Globus pallidus (tissue), 1 donor: ENCODE measurements at regions not wholly inside any gene's neighbourhood (a gene's known extent, or its start where the extent isn't known, plus 50 kb on each side); places are given as distances from the start of the nearest gene placed in this dataset.

ENCODE experiments used
- DNase-seq: peaks from one replicate; pipeline ENCODE4 v3.0.0-alpha.2; 2015; ENCODE audit warnings: low spot score

DNA sequence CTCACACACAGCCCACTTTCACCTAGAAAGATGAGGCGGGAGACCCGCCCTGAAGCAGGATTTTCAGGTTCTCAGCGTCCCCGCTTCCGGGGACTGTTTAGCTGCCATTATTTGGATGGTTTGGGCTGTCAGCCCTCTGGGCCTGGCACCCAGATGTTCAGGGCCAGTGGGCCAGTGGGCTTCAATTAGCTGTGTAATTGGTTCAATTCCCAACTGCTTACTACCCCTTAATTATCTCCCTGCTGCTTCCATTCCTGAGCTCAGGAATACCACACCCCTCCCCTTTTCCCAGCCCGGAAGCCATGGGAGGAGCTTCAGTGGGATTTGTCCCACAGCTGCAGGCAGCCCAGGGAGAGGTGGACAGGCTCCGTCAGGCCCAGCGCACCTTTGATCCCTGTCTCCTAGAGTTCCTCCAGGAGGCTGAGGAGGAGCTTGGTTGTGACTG is 114.1 kb upstream of the MYCN start:
- DNase-seq, result no peak

- DNase-seq, result no peak
Observed at GRCh38 chr2:15827001-15827400, 113.3 kb upstream of the MYCN start.

DNA sequence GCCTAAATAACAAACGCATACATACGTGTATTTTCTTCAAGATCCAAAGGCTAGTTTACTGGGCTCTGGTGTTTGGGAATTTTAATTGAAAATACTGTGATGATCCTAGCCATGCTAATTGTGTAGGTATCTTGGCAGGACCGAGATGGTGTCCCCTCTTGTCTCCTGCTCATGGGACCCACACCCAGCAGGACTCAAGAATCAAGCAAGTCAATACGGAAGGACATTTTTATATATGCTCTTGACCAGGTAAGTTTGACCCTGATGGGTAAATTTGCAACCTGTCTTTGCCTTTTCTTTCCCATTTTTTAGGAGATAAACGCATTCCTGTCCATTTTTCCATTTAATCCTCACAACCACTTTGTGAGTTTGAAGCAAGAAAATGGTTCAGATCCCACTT is 111.8 kb upstream of the MYCN start:
- DNase-seq, result no peak

DNA sequence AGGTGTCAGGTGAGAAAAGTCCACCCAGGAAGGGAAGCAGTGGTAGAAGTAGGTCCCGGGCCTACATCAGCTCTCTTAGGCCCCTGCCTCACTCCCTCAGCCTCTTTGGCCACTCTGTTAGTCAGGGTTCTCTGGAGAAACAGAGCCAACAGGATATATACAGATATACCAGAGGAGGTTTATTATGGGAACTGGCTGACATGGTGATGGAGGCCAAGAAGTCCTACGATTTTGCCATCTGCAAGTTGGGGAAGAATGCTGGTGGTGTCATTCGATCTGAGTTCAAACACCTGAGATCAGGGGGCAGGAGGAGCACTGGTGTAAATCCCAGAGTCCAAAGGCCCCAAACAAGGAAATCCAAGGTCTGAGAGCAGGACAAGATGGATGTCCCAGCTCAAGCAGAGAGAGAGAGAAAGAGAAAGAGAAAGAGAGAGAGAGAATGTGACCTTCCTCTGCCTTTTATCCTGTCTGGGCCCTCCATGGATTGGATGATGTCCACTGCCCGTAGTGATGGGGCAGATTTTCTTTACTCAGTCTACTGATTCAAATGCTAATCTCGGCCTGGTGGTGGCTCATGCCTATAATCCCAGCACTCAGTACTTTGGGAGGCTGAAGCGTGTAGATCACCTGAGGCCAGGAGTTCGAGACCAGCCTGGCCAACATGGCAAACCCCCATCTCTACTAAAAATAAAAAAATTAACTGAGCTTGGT is 111.1 kb upstream of the MYCN start:
- DNase-seq, result no peak

- DNase-seq, result no peak
Observed at GRCh38 chr2:15829985-15830384, 110.4 kb upstream of the MYCN start.

DNA sequence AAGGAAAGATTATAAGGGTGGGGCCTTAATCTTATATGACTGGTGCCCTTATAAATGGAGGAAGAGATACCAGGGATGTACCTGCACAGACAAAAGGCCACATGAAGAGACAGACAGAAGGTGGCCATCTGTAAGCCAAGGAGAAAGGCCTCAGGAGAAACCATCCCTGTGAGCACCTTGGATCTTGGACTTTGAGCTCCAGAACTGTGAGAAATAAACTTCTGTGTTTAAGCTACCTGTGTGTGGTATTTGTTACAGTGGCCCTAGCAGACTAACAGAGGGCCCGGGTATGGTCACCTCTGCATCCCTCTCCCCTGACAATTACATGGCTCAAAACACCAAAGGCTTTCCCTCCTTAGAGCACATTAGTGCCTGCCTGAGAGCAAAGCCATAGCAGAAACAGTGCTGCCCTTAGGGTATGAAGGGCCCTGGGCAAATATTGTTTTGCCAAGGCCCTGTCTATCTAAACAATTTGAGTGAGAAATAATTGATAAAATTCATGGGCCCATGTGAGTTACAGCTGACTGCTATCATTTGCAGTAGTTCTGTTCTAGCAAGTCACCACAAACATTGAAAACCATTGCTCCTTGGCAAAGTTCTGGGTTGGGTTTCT is 109.3 kb upstream of the MYCN start:
- DNase-seq, result no peak

- no peak for DNase-seq
Observed at GRCh38 chr2:15832030-15832709, 108.2 kb upstream of the MYCN start.

DNA sequence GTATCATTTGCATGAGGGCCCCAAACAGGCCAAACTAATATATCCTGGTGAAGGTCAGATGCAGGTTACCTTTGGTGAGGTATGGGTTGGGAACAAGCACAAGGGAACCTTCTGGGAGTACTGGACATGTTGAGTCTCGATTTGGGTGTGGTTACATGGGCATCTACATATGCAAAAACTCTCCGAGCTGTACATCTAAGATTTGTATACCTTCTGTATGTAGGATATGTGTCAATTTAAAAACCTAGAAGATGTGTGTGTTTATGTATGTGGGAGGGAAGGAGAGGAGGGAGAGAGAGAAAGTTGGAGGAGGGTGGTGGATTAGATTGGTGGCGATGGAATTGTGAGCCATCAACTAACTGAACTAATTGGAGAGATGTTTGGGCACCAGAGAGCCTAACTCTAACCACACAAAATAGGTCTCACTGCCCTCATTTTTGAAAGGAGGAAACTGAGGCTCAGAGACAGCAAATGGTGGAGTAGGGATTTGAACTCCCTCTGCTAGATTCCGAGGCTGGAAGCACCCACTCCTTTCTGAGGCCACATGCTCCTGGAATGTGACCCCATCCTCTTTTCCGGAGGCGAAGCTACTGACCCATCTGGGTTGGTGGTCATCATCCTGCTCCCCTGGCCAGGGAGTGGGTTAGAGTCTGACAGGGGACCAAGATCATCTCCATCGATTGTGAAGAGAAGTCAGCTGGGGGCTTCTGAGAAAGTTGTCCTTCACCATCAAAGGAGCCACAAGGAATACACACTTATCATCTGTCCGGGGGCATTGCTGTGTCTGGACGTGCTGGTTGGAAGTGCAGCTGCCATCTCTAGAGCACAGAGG is 107.3 kb upstream of the MYCN start:
- no peak for DNase-seq

GRCh38 chr2:15833731-15834130 is 106.6 kb upstream of the MYCN start:
- no peak for DNase-seq

DNA sequence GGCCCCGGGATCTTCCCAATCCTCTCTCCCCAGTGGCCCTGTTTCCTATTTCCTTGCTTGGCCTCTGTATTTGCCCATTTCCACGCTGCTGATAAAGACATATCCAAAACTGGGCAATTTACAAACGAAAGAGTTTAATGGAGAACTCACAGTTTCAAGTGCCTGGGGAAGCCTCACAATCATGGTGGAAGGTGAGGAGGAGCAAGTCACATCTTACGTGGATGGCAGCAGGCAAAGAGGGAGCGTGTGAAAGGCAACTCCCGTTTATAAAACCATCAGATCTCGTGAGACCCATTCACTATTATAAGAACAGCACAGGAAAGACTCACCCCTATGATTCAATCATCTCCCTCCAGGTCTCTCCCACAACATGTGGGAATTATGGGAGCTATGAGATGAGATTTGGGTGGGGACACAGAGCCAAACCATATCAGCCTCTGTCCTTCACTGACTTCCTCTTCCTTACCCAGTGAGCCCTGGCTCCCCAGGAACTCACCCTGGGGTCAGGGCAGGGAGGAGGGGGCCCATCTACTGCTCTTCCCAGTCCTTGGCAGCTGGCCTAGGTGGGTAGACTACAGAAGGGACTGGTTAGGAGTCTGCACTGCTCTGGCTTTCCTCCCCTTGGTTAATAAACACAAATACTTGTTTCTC is 105.8 kb upstream of the MYCN start:
- DNase-seq, result no peak

GRCh38 chr2:15835991-15836688 is 104.2 kb upstream of the MYCN start:
- DNase-seq, result no peak

DNA sequence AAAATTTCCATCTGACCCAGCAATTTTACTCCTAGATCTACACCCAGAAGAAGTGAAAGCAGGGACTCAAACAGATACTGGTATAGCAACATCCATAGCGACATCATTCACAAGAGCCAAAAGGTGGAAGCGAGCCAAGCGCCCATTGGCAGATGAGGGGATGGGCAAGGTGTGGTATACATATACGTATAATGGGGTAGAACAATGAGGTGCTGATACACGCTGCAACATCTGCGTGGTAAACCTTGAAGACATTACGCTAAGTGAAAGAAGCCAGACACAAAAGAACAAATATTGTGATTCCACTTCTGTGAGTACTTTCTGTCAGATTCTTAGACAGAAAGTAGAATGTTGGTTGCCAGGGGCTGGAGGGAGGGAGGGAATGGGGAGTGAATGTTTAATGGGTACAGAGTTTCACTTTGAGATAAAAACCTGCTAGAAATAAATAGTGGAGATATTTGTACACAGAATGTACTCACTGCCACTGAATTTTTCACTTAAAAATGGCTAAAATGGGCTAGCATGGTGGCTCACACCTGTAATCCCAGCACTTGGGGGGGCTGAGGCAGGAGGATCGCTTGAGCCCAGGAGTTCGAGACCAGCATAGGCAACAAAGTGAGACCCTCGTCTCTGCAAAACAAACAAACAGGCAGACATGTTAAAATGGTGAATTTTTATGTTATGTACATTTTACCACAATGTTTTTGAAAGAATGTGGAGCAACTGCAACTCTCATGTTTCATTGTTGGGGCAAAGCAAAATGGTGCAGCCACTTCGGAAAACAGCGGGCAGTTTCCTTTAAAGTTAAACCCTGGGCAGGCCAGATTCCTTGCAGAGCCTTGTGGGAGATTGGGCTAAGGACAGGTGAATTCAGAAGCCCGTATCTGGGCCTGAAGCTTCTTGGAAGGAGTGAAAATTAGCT is 103.4 kb upstream of the MYCN start:
- DNase-seq, result no peak

GRCh38 chr2:15838481-15839090 is 101.8 kb upstream of the MYCN start:
- no peak for DNase-seq

- DNase-seq, result no peak
Observed at GRCh38 chr2:15839426-15840124, 100.8 kb upstream of the MYCN start.

DNA sequence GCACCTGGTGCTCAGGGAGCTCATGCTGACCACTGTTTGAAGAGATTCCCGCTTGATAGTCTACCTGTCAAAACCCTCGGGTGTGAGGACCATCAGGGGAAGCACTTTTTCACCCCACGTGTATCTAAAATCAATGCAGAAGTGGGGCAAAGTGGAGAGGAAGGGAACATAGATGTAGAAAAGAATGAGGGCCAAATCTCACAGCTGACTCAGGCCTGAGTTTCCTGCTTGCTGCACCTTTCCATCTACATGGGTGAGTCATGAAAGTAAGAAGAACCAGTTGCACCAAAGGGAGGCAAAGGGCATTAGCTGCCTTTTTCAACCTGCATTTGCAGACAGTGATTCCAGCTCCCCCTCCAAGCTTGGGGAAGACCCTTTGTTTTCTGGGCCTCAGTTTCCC is 100.2 kb upstream of the MYCN start:
- DNase-seq, result no peak

DNA sequence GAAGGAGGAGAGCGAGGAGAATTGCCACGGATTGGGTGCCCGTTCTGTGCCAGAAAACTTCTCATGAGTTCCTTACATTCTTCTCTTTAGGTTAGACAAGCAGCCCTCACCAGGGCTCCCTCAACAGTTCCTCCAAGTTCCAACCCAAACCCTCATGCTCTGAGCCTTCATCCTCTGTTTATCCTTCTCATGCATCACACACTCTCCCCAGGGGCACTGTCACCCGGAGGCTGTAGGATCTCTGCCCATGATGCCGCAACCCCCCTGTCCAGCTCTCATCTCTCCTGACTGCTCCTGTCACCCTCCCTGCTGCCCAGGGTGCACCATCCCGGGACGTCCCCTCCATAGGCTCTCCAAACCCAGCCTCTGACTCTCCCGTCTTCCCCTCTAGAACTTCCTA is 99.4 kb upstream of the MYCN start:
- no peak for DNase-seq

DNA sequence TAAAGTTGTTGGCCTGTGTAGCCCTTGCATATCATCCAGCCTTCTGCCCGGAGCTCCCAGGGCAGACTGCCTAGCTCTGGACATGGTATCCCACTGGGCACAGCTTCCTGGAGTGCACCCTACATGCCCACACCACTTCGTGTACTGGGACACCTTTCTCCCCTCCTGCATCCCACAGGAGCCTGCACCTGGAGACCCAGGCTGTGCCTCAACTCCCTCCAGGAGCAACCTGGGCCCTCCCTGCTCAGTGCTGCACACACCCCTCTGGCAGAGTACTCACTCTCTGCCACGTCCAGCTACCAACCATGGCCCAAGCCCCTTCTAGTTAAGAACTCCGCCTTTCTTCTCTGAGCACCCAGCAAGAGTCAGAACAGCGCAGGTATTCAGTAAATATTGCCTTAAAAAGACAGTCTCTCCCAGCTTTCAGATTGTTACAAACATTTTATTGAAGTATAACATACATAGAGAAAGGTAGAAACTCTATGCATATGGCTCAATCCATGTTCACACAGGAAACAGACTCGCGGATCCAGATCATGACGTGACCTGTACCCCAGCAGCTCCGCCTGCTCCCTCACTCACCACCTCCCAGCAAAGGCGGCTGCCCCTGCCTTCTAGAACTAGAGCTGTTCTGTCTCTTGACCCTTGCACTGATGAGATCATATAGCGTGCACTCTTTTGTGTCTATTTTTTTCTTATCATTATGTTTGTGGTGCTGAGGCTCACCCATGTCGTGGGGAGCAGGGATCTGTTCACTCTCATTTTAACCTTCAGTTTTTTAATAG is 98.4 kb upstream of the MYCN start:
- no peak for DNase-seq
